GM19463 (cell line): ENCODE measurements at regions not wholly inside any gene's neighbourhood (a gene's known extent, or its start where the extent isn't known, plus 50 kb on each side); places are given as distances from the start of the nearest gene placed in this dataset.

Experiments
- ATAC-seq: cut with Tn5 transposase; IDR thresholded peaks from one replicate; pipeline ENCODE4 v1.9.1; 2021; ENCODE audit warnings: mild to moderate bottlenecking, moderate library complexity; ENCODE audit not compliant: unreplicated experiment

GRCh38 chr15:70431854-70432253 lies 331.5 kb downstream of the UACA start:
- ATAC-seq = no peak

GRCh38 chr15:70430069-70430468 lies 332.4 kb upstream of the TLE3 start:
- no peak for ATAC-seq

DNA sequence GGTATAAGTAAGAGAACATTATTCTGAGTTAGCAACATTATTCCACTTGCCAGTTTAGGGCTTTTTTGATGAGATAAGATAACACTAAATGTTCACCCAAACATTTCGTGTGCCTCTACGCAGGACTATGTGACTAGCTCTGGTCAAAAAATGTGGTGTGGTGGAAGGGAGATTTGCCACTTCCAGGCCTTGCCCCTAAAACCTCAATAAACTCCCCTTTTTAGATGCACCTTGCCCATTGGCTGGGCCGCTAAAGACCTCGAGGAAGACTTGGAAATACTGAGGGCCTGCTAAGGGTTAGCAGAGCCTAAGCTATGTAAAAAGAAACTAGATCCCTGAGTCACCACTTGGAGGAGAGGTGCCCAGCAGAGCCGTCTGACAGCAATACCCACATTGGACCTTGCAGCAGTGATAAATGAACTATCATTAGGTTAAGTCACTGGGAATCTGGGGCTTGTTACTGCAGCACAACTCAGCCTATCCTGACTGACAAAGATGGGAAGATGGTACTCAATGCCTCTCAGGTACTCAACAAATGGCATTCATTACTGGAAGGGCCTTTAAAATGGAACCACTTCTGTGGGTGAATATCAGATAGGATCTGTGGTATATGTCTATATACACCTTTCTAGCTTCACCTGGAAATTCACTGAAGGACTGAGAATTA lies 331.5 kb upstream of the TLE3 start:
- ATAC-seq = no peak

- ATAC-seq = no peak
These were observed 330.6 kb upstream of the TLE3 start for GRCh38 chr15:70428211-70428822.

- ATAC-seq = no peak
These were observed 329.7 kb upstream of the TLE3 start for GRCh38 chr15:70427167-70428120.

GRCh38 chr15:70426096-70426821 lies 328.5 kb upstream of the TLE3 start:
- no peak for ATAC-seq

DNA sequence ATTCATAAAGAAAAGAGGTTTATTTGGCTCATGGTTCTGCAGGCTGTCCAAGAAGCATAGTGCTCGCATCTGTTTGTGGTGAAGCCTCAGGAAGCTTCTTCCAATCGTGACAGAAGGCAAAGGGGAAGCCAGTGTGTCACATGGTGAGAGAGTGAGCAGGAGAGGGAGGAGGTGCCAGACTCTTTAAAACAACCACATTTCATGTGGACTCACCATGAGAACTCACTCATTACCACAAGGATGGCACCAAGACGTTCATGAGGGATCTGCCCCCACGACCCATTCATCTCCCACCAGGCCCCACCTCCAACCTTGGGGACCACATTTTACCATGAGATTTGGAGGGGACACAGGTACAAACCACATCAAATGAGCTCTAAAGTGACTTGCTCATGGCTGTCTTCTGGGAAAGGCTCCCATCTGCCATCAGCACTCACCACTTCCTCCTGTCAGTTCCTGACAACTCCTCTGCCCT lies 327.3 kb upstream of the TLE3 start:
- no peak for ATAC-seq

DNA sequence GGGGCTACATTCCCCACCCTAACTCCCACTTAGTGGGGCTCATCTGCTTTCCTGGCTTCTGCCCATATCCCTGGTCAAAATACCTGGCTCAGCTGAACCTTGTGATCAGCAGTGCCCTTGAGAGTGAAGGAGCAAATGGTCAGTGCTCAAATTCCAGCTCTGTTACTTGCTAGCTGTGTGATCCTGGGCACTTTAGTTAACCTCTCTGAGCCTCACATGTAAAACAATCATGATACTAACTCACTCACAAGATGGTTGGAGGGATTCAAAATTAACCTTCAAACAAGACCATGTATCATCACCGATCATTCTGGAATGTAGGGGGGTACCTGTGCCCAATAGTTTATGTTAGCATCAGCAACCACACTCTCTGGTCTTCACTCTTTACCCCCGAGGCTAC lies 325.6 kb upstream of the TLE3 start:
- ATAC-seq = no peak

DNA sequence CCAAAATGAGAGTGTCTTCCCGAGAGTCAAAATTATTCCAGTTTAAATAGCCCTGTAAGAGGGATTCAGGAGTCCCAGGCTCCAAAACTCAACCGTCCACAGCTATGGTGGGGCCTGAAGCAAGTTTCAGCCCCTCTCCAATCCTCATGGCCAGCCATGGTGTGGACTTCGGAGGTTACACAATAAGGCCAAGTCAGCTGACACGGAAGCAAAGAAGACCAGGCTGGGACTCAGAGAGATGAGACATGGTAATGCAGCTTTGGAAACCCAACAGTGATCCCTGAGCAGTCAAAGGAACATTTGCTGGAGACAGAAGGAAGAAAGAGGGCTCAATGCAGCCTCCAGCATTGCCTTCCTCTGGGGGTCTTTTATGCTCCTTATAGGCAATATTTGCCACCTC lies 324.6 kb upstream of the TLE3 start:
- no peak for ATAC-seq

- ATAC-seq = no peak
These were observed 323.3 kb upstream of the TLE3 start for GRCh38 chr15:70420948-70421482.

- no peak for ATAC-seq
These were observed 322.6 kb upstream of the TLE3 start for GRCh38 chr15:70420086-70420947.

- ATAC-seq = no peak
These were observed 321.2 kb upstream of the TLE3 start for GRCh38 chr15:70418943-70419342.

DNA sequence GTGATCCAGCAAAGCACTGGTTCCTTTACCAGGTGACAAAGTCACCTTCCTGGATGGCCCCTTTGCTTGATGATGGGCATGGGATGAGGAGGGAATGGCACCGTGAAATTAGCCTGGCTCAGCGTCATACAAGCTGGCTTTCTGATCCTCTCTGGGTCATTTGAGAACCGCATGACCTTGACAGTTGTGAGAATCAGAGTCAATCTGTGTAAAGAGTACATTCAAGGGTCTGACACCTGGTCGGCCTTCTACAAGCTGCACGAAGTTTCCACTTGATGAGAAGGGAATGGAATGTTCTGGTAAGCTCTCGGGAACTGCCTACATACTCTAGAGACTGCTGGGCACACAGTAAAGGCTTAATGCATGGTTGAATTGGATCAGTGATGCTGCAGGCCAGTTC lies 319.8 kb upstream of the TLE3 start:
- ATAC-seq = no peak

- no peak for ATAC-seq
These were observed 319.1 kb upstream of the TLE3 start for GRCh38 chr15:70416829-70417228.

GRCh38 chr15:70415398-70415797 lies 317.7 kb upstream of the TLE3 start:
- ATAC-seq = no peak

DNA sequence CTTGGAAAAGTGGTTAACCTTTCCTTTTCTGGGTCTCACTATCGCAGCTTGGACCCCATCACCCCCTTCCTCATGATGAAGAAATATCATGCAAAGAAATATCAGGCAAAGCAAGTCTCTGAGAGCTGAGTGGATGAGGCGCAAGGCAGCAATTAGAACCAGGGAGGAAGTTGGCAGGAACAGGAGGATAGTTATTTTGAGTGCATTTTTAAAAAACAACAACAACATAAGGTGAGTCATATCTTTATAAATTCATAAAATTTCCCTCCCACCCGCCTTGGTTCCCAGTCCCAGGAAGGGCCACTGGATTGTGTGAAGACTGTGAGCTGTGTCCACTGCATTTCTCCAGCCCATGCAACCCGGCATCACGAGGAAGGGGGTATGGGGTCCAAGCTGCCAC lies 316.9 kb upstream of the TLE3 start:
- no peak for ATAC-seq

- no peak for ATAC-seq
These were observed 315.1 kb upstream of the TLE3 start for GRCh38 chr15:70412794-70413193.

GRCh38 chr15:70411143-70411863 lies 313.6 kb upstream of the TLE3 start:
- ATAC-seq = no peak

- no peak for ATAC-seq
These were observed 312.8 kb upstream of the TLE3 start for GRCh38 chr15:70410371-70410985.
